Transverse colon (tissue), 4 donors: ENCODE measurements at regions not wholly inside any gene's neighbourhood (a gene's known extent, or its start where the extent isn't known, plus 50 kb on each side); places are given as distances from the start of the nearest gene placed in this dataset.

Experiments used
- DNase-seq: peaks from one replicate; pipeline ENCODE4 v3.0.0-alpha.2; 2019
- H3K27ac ChIP-seq, 4 donors: fragments of 200-600 bp; sonication (generic); 2 replicates each; pipeline ENCODE4 v1.5.1; 2016 to 2018; ENCODE audit warnings: inconsistent platforms in 4 of 4
- H3K27me3 ChIP-seq: fragments of 200-600 bp; sonication (generic); 2 replicates; pipeline ENCODE4 v1.5.1; 2017; ENCODE audit warnings: inconsistent platforms
- H3K36me3 ChIP-seq, 4 donors: fragments of 200-600 bp; sonication (generic); 2 replicates each; pipeline ENCODE4 v1.5.1; 2017 to 2019; ENCODE audit warnings: inconsistent platforms in 4 of 4
- H3K4me1 ChIP-seq, 4 donors: fragments of 200-600 bp; sonication (generic); 2 replicates each; pipeline ENCODE4 v1.5.1; 2017 to 2020; ENCODE audit warnings: inconsistent platforms in 4 of 4
- H3K4me3 ChIP-seq, 4 donors: fragments of 200-600 bp; sonication (generic); 1 replicate in 1 of 4; 2 replicates in 3 of 4; pipeline versions ENCODE4 v1.5.1 to v1.6.1; 2017 to 2019; ENCODE audit warnings: inconsistent platforms in 4 of 4
- H3K9me3 ChIP-seq, 2 donors: fragments of 200-600 bp; sonication (generic); 2 replicates each; pipeline ENCODE4 v1.5.1; 2017 to 2019; ENCODE audit warnings: inconsistent platforms in 2 of 2
- CTCF ChIP-seq, 5 experiments: fragments of 200-600 bp in 3 of 5; fragments of 450-650 bp in 2 of 5; sonication (generic) in 3 of 5; IDR thresholded peaks; 1 replicate in 2 of 5; 2 replicates in 3 of 5; pipeline ENCODE4 v1.5.1; 2016 to 2017; ENCODE audit warnings: antibody characterized with exemption in 5 of 5, inconsistent platforms in 3 of 5, mild to moderate bottlenecking in 2 of 5, moderate library complexity in 1 of 5
- EP300 ChIP-seq: sonication (generic); formaldehyde crosslinking; IDR thresholded peaks from one replicate; pipeline ENCODE4 v1.6.1; 2017; ENCODE audit warnings: antibody characterized with exemption, low read depth
- POLR2A ChIP-seq: fragments of 450-650 bp; IDR thresholded peaks from one replicate; pipeline ENCODE4 v1.6.1; 2016; ENCODE audit warnings: antibody characterized with exemption, mild to moderate bottlenecking, moderate library complexity
- POLR2AphosphoS5 ChIP-seq, 3 donors: sonication (generic); formaldehyde crosslinking; IDR thresholded peaks; one replicate each; pipeline ENCODE4 v1.6.1; 2016; ENCODE audit warnings: antibody characterized with exemption in 3 of 3
- WGBS, 2 donors: methylation state at CpG; one replicate each; pipeline ENCODE4 v1.1.5; 2018; ENCODE audit warnings: low coverage in 1 of 2; 5-methylcytosine and 5-hydroxymethylcytosine counted together
- in situ Hi-C, 4 donors: fragments of 200-750 bp; cut with MboI; loops; one replicate each; pipeline versions ENCODE4 v1.15.0 to v1.15.1; 2017; ENCODE audit warnings: low sequenced_read_pairs in 3 of 4, low pct_ligation_motif_present in 1 of 4, low pct_unique_long_range_greater_than_20kb in 1 of 4
- intact Hi-C: fragments of 100-400 bp; cut with DNase I; formaldehyde crosslinking; loops from one replicate; pipeline ENCODE4 v1.15.1; 2023; ENCODE audit warnings: low total_unique reads

GRCh38 chr12:132432126-132432705 lies 57.7 kb upstream of the FBRSL1 start:
- H3K36me3 ChIP-seq: no peaks in the 10 kb centered on the region
- intact Hi-C loops (no loop called here), in situ Hi-C loops (no loop called here)
- H3K27me3 ChIP-seq: peaks cover 27% of the 10 kb centered on the region
- no peak overlapping the region for H3K27ac ChIP-seq
- no peak for DNase-seq
- no peak for TF ChIP-seq CTCF (IDR thresholded peaks at IDR 0.05)
- no peak for TF ChIP-seq POLR2A
- TF ChIP-seq EP300: no peak
- no peak for TF ChIP-seq POLR2AphosphoS5 (IDR thresholded peaks at IDR 0.05)
- WGBS, 2 donors: 93% methylated on average over 18 of the region's 18 CpGs; no CpG with 5 or more reads in 1 of the 2 donors
- peaks cover 0 to 31% (median 21%) of the 10 kb centered on the region in 4 donors for H3K4me1 ChIP-seq
- H3K9me3 ChIP-seq: no peaks in the 10 kb centered on the region
- no peak overlapping the region for H3K4me3 ChIP-seq

GRCh38 chr12:132430838-132431774 lies 58.8 kb upstream of the FBRSL1 start:
- DNase-seq: peak; percentile 47
- Histone ChIP-seq H3K27ac (peak overlapping the region in 2 of 4 donors; percentile 26 to 38), H3K9me3 (no peaks in the 10 kb centered on the region), H3K36me3 (no peaks in the 10 kb centered on the region), H3K4me1 (peaks cover 0 to 25% (median 21%) of the 10 kb centered on the region in 4 donors), H3K4me3 (peak overlapping the region in 1 of 4 donors; percentile 4), H3K27me3 (peaks cover 23% of the 10 kb centered on the region)
- in situ Hi-C loops (no loop called here), intact Hi-C loops (no loop called here)
- no peak for TF ChIP-seq CTCF (IDR thresholded peaks at IDR 0.05)
- no peak for TF ChIP-seq EP300
- TF ChIP-seq POLR2A: no peak
- no peak for TF ChIP-seq POLR2AphosphoS5 (IDR thresholded peaks at IDR 0.05)
- 48 to 50% methylated on average over 17 to 37 of the region's 39 CpGs for WGBS, 2 donors

GRCh38 chr12:132429946-132430643 lies 59.9 kb upstream of the FBRSL1 start:
- Histone ChIP-seq H3K27ac (peak overlapping the region in 2 of 4 donors; percentile 26 to 38), H3K9me3 (no peaks in the 10 kb centered on the region), H3K4me1 (peaks cover 0 to 25% (median 21%) of the 10 kb centered on the region in 4 donors), H3K36me3 (no peaks in the 10 kb centered on the region), H3K27me3 (peaks cover 30% of the 10 kb centered on the region), H3K4me3 (peak overlapping the region in 1 of 4 donors; percentile 4)
- intact Hi-C loops: no loop called here
- TF ChIP-seq POLR2AphosphoS5 (IDR thresholded peaks at IDR 0.05) (peak; percentile 79), EP300 (no peak)
- in situ Hi-C loops: loop anchor here in 1 of 4 donors (10.0 kb wide), 1 partner anchor 185 kb away; the partner anchor contains the start of genes LRCOL1 and P2RX2
- 11% methylated on average over 24 of the region's 25 CpGs; no CpG with 5 or more reads in 1 of the 2 donors for WGBS, 2 donors
- DNase-seq: peak; percentile 86

GRCh38 chr12:132429602-132429945 lies 60.4 kb upstream of the FBRSL1 start:
- DNase-seq: no peak
- in situ Hi-C loops (loop anchor here in 1 of 4 donors (10.0 kb wide), 1 partner anchor 185 kb away; the partner anchor contains the start of genes LRCOL1 and P2RX2), intact Hi-C loops (no loop called here)
- H3K4me1 ChIP-seq: peaks cover 0 to 25% (median 21%) of the 10 kb centered on the region in 4 donors
- no peaks in the 10 kb centered on the region for H3K36me3 ChIP-seq
- no peak overlapping the region for H3K4me3 ChIP-seq
- H3K9me3 ChIP-seq: no peaks in the 10 kb centered on the region
- 13% methylated on average over 5 of the region's 10 CpGs; no CpG with 5 or more reads in 1 of the 2 donors for WGBS, 2 donors
- peaks cover 35% of the 10 kb centered on the region for H3K27me3 ChIP-seq
- TF ChIP-seq POLR2A (no peak), EP300 (no peak), CTCF (IDR thresholded peaks at IDR 0.05) (no peak), POLR2AphosphoS5 (IDR thresholded peaks at IDR 0.05) (no peak)
- peak overlapping the region in 1 of 4 donors; percentile 26 for H3K27ac ChIP-seq
